Stomach (tissue), 8 donors: ENCODE measurements at regions not wholly inside any gene's neighbourhood (a gene's known extent, or its start where the extent isn't known, plus 50 kb on each side); places are given as distances from the start of the nearest gene placed in this dataset.

Source experiments
- DNase-seq, 2 donors: peaks; one replicate each; pipeline versions ENCODE4 v3.0.0 to v3.0.0-alpha.2; 2013 to 2019
- H3K27ac ChIP-seq, 5 donors: fragments of 200-600 bp in 4 of 5; sonication (generic) in 4 of 5; one replicate each; pipeline ENCODE4 v1.5.1; 2013 to 2019; ENCODE audit warnings: mild to moderate bottlenecking in 1 of 5, moderate library complexity in 1 of 5
- H3K27me3 ChIP-seq, 3 donors: fragments of 200-600 bp; sonication (generic); one replicate each; pipeline ENCODE4 v1.5.1; 2017 to 2019; ENCODE audit warnings: mixed run types in 1 of 3
- H3K36me3 ChIP-seq, 4 donors: fragments of 200-600 bp; sonication (generic); 1 replicate in 3 of 4; 2 replicates in 1 of 4; pipeline ENCODE4 v1.5.1; 2016 to 2019
- H3K4me1 ChIP-seq, 4 donors: fragments of 200-600 bp; sonication (generic); one replicate each; pipeline ENCODE4 v1.5.1; 2016 to 2019
- H3K4me3 ChIP-seq, 4 donors: fragments of 200-600 bp; sonication (generic) in 3 of 4; one replicate each; pipeline ENCODE4 v1.5.1; 2016 to 2019; ENCODE audit warnings: mild to moderate bottlenecking in 1 of 4
- H3K9me3 ChIP-seq, 4 donors: fragments of 200-600 bp; sonication (generic); one replicate each; pipeline ENCODE4 v1.5.1; 2016 to 2019
- CTCF ChIP-seq, 7 experiments: fragments of 450-650 bp in 4 of 7; fragments of 200-600 bp in 3 of 7; sonication (generic) in 3 of 7; IDR thresholded peaks; one replicate each; pipeline ENCODE4 v1.5.1; 2016 to 2019; ENCODE audit warnings: antibody characterized with exemption in 7 of 7, control low read depth in 2 of 7, mild to moderate bottlenecking in 1 of 7
- EP300 ChIP-seq: sonication (generic); formaldehyde crosslinking; IDR thresholded peaks from one replicate; pipeline ENCODE4 v1.6.1; 2017; ENCODE audit warnings: antibody characterized with exemption
- POLR2A ChIP-seq, 4 donors: fragments of 450-650 bp; IDR thresholded peaks; one replicate each; pipeline ENCODE4 v1.6.1; 2016; ENCODE audit warnings: antibody characterized with exemption in 4 of 4, control low read depth in 2 of 4, mild to moderate bottlenecking in 1 of 4, moderate library complexity in 1 of 4
- POLR2AphosphoS5 ChIP-seq, 3 donors: sonication (generic); formaldehyde crosslinking; IDR thresholded peaks; one replicate each; pipeline ENCODE4 v1.6.1; 2016; ENCODE audit warnings: antibody characterized with exemption in 3 of 3
- WGBS, 5 donors: extraction: QIAGEN DNeasy Blood & Tissue Kit in 3 of 5; methylation state at CpG; one replicate each; pipeline versions ENCODE4 v1.1.5 to v1.1.7; 2013 to 2018; 5-methylcytosine and 5-hydroxymethylcytosine counted together
- intact Hi-C: fragments of 100-400 bp; cut with DNase I; formaldehyde crosslinking; loops from one replicate; pipeline ENCODE4 v1.15.1; 2023; ENCODE audit warnings: low total_unique reads
- donor health status: healthy with polysubstance abuse.
- donor health status: Bipolar disorder and iron deficiency.
- donor health status: healthy.

- Histone ChIP-seq H3K9me3 (no peaks in the 10 kb centered on the region), H3K36me3 (no peaks in the 10 kb centered on the region), H3K27ac (no peak overlapping the region), H3K4me1 (no peaks in the 10 kb centered on the region), H3K4me3 (no peak overlapping the region), H3K27me3 (peaks cover 0 to 49% (median 0%) of the 10 kb centered on the region in 3 donors)
- DNase-seq: no peak
- WGBS, 5 donors: 71 to 81% (median 76%) methylated on average over 5 of the region's 5 CpGs
- intact Hi-C loops: no loop called here
- TF ChIP-seq EP300 (no peak), POLR2A (IDR thresholded peaks at IDR 0.05) (no peak), CTCF (IDR thresholded peaks at IDR 0.05) (no peak), POLR2AphosphoS5 (IDR thresholded peaks at IDR 0.05) (no peak)
Observed at GRCh38 chr1:29586215-29586614, 349.9 kb downstream of the PTPRU start.

GRCh38 chr1:29585656-29586055, 349.3 kb downstream of the PTPRU start:
- no peak overlapping the region for H3K27ac ChIP-seq
- no peak for TF ChIP-seq POLR2A (IDR thresholded peaks at IDR 0.05)
- TF ChIP-seq EP300: no peak
- no peak for TF ChIP-seq CTCF (IDR thresholded peaks at IDR 0.05)
- no peak for TF ChIP-seq POLR2AphosphoS5 (IDR thresholded peaks at IDR 0.05)
- no peaks in the 10 kb centered on the region for H3K36me3 ChIP-seq
- no peak for DNase-seq
- 71 to 86% (median 75%) methylated on average over 6 of the region's 6 CpGs for WGBS, 5 donors
- intact Hi-C loops: no loop called here
- peaks cover 0 to 54% (median 0%) of the 10 kb centered on the region in 3 donors for H3K27me3 ChIP-seq
- no peaks in the 10 kb centered on the region for H3K4me1 ChIP-seq
- no peak overlapping the region for H3K4me3 ChIP-seq
- no peaks in the 10 kb centered on the region for H3K9me3 ChIP-seq

GRCh38 chr1:29585201-29585600, 348.9 kb downstream of the PTPRU start:
- Histone ChIP-seq H3K27me3 (peaks cover 0 to 59% (median 0%) of the 10 kb centered on the region in 3 donors), H3K27ac (no peak overlapping the region), H3K9me3 (no peaks in the 10 kb centered on the region), H3K4me3 (no peak overlapping the region), H3K36me3 (no peaks in the 10 kb centered on the region), H3K4me1 (no peaks in the 10 kb centered on the region)
- WGBS, 5 donors: 67 to 85% (median 72%) methylated on average over 5 to 7 of the region's 7 CpGs
- TF ChIP-seq POLR2AphosphoS5 (IDR thresholded peaks at IDR 0.05): no peak
- TF ChIP-seq EP300: no peak
- TF ChIP-seq CTCF (IDR thresholded peaks at IDR 0.05): no peak
- no peak for TF ChIP-seq POLR2A (IDR thresholded peaks at IDR 0.05)
- intact Hi-C loops: no loop called here
- DNase-seq: no peak

- intact Hi-C loops: no loop called here
- H3K27ac ChIP-seq: no peak overlapping the region
- peak in 1 of 2 donors; percentile 35 for DNase-seq
- H3K9me3 ChIP-seq: no peaks in the 10 kb centered on the region
- TF ChIP-seq CTCF (IDR thresholded peaks at IDR 0.05) (no peak), POLR2AphosphoS5 (IDR thresholded peaks at IDR 0.05) (no peak), EP300 (no peak), POLR2A (IDR thresholded peaks at IDR 0.05) (no peak)
- 37 to 46% (median 39%) methylated on average over 10 of the region's 10 CpGs for WGBS, 5 donors
- no peaks in the 10 kb centered on the region for H3K4me1 ChIP-seq
- H3K27me3 ChIP-seq: peaks cover 0 to 59% (median 0%) of the 10 kb centered on the region in 3 donors
- no peaks in the 10 kb centered on the region for H3K36me3 ChIP-seq
- no peak overlapping the region for H3K4me3 ChIP-seq
Observed at GRCh38 chr1:29584776-29585175, 348.5 kb downstream of the PTPRU start.
